ENCODE measurements at regions not wholly inside any gene's neighbourhood (a gene's known extent, or its start where the extent isn't known, plus 50 kb on each side); places are given as distances from the start of the nearest gene placed in this dataset.

- no peak for TF ChIP-seq CTCF (conservative IDR thresholded peaks at IDR 0.05; ENCODE audit: low read depth, low read length)
- no peak for TF ChIP-seq EZH2 (IDR thresholded peaks at IDR 0.05; ENCODE audit: borderline replicate concordance, low read depth, low read length, poor library complexity, severe bottlenecking)
Observed at GRCh38 chr4:32140636-32141035, 1420.5 kb downstream of the PCDH7 start.
